IPS-18a (cell line): ENCODE measurements at regions not wholly inside any gene's neighbourhood (a gene's known extent, or its start where the extent isn't known, plus 50 kb on each side); places are given as distances from the start of the nearest gene placed in this dataset.
"Not testable (repeated sequence)": the region's sequence is repeated elsewhere in the genome, so short reads cannot be mapped to it uniquely, and the experiment has no call there.

Source experiments
- H3K27ac ChIP-seq: one replicate; pipeline ENCODE4 v1.5.1; 2013; ENCODE audit warnings: low read length
- H3K27me3 ChIP-seq: one replicate; pipeline ENCODE4 v1.6.1; 2013; ENCODE audit warnings: mild to moderate bottlenecking, low read length; ENCODE audit not compliant: control insufficient read depth, insufficient read depth
- H3K36me3 ChIP-seq: one replicate; pipeline ENCODE4 v1.6.1; 2013; ENCODE audit warnings: low read depth, low read length; ENCODE audit not compliant: control insufficient read depth
- H3K4me1 ChIP-seq: one replicate; pipeline ENCODE4 v1.6.1; 2013; ENCODE audit warnings: low read depth, low read length; ENCODE audit not compliant: control insufficient read depth
- H3K4me3 ChIP-seq: one replicate; pipeline ENCODE4 v1.5.1; 2013; ENCODE audit warnings: low read length
- H3K9ac ChIP-seq: one replicate; pipeline ENCODE4 v1.6.1; 2013; ENCODE audit warnings: mild to moderate bottlenecking, low read length, moderate library complexity
- H3K9me3 ChIP-seq: one replicate; pipeline ENCODE4 v1.6.1; 2013; ENCODE audit warnings: low read depth, low read length; ENCODE audit not compliant: control insufficient read depth

GRCh38 chr1:73205294-73205973 lies 923.1 kb upstream of the NEGR1 start:
- H3K36me3 ChIP-seq: no peaks in the 10 kb centered on the region
- H3K9me3 ChIP-seq: no peaks in the 10 kb centered on the region
- no peak overlapping the region for H3K9ac ChIP-seq
- H3K4me3 ChIP-seq: no peak overlapping the region
- H3K27ac ChIP-seq: no peak overlapping the region
- H3K27me3 ChIP-seq: no peaks in the 10 kb centered on the region
- no peaks in the 10 kb centered on the region for H3K4me1 ChIP-seq

- H3K9ac ChIP-seq: no peak overlapping the region
- H3K4me1 ChIP-seq: no peaks in the 10 kb centered on the region
- H3K36me3 ChIP-seq: no peaks in the 10 kb centered on the region
- no peaks in the 10 kb centered on the region for H3K27me3 ChIP-seq
- no peaks in the 10 kb centered on the region for H3K9me3 ChIP-seq
- no peak overlapping the region for H3K27ac ChIP-seq
- H3K4me3 ChIP-seq: no peak overlapping the region
Observed at GRCh38 chr1:73197972-73198371, 915.6 kb upstream of the NEGR1 start.

- Histone ChIP-seq H3K4me1 (no peaks in the 10 kb centered on the region), H3K9ac (no peak overlapping the region), H3K27me3 (no peaks in the 10 kb centered on the region), H3K9me3 (no peaks in the 10 kb centered on the region), H3K4me3 (no peak overlapping the region), H3K36me3 (no peaks in the 10 kb centered on the region), H3K27ac (no peak overlapping the region)
Observed at GRCh38 chr1:73194965-73195364, 912.6 kb upstream of the NEGR1 start.

GRCh38 chr1:73183581-73183980 lies 901.2 kb upstream of the NEGR1 start:
- H3K27me3 ChIP-seq, H3K9me3 ChIP-seq, H3K4me3 ChIP-seq, H3K9ac ChIP-seq, H3K4me1 ChIP-seq, H3K36me3 ChIP-seq, H3K27ac ChIP-seq: not testable (repeated sequence)

- Histone ChIP-seq H3K4me3 (no peak overlapping the region), H3K36me3 (no peaks in the 10 kb centered on the region), H3K9ac (no peak overlapping the region), H3K4me1 (peaks cover 5% of the 10 kb centered on the region), H3K27ac (no peak overlapping the region), H3K9me3 (no peaks in the 10 kb centered on the region), H3K27me3 (no peaks in the 10 kb centered on the region)
Observed at GRCh38 chr1:73181190-73181540, 898.8 kb upstream of the NEGR1 start.

GRCh38 chr1:73180397-73181189 lies 898.3 kb upstream of the NEGR1 start:
- peaks cover 5% of the 10 kb centered on the region for H3K4me1 ChIP-seq
- H3K36me3 ChIP-seq: no peaks in the 10 kb centered on the region
- H3K9me3 ChIP-seq: no peaks in the 10 kb centered on the region
- H3K27me3 ChIP-seq: no peaks in the 10 kb centered on the region
- H3K4me3 ChIP-seq: no peak overlapping the region
- no peak overlapping the region for H3K9ac ChIP-seq
- no peak overlapping the region for H3K27ac ChIP-seq

- Histone ChIP-seq H3K4me3 (no peak overlapping the region), H3K27ac (no peak overlapping the region), H3K4me1 (peaks cover 5% of the 10 kb centered on the region), H3K9ac (no peak overlapping the region), H3K9me3 (no peaks in the 10 kb centered on the region), H3K36me3 (no peaks in the 10 kb centered on the region), H3K27me3 (no peaks in the 10 kb centered on the region)
Observed at GRCh38 chr1:73176902-73177301, 894.6 kb upstream of the NEGR1 start.

- no peaks in the 10 kb centered on the region for H3K4me1 ChIP-seq
- H3K27me3 ChIP-seq: no peaks in the 10 kb centered on the region
- no peak overlapping the region for H3K9ac ChIP-seq
- no peaks in the 10 kb centered on the region for H3K36me3 ChIP-seq
- H3K27ac ChIP-seq: no peak overlapping the region
- no peaks in the 10 kb centered on the region for H3K9me3 ChIP-seq
- no peak overlapping the region for H3K4me3 ChIP-seq
Observed at GRCh38 chr1:73167009-73167657, 884.8 kb upstream of the NEGR1 start.

GRCh38 chr1:73162564-73162963 lies 880.2 kb upstream of the NEGR1 start:
- H3K9me3 ChIP-seq: no peaks in the 10 kb centered on the region
- no peak overlapping the region for H3K4me3 ChIP-seq
- H3K4me1 ChIP-seq: no peaks in the 10 kb centered on the region
- no peaks in the 10 kb centered on the region for H3K27me3 ChIP-seq
- no peaks in the 10 kb centered on the region for H3K36me3 ChIP-seq
- H3K27ac ChIP-seq: no peak overlapping the region
- H3K9ac ChIP-seq: no peak overlapping the region

- no peaks in the 10 kb centered on the region for H3K9me3 ChIP-seq
- no peak overlapping the region for H3K9ac ChIP-seq
- no peak overlapping the region for H3K4me3 ChIP-seq
Observed at GRCh38 chr1:73161418-73161817, 879.1 kb upstream of the NEGR1 start.

GRCh38 chr1:73160759-73161158 lies 878.4 kb upstream of the NEGR1 start:
- no peaks in the 10 kb centered on the region for H3K9me3 ChIP-seq
- no peaks in the 10 kb centered on the region for H3K36me3 ChIP-seq
- H3K9ac ChIP-seq: no peak overlapping the region
- no peaks in the 10 kb centered on the region for H3K4me1 ChIP-seq
- no peak overlapping the region for H3K27ac ChIP-seq
- no peaks in the 10 kb centered on the region for H3K27me3 ChIP-seq
- no peak overlapping the region for H3K4me3 ChIP-seq

More at GRCh38 chr1:73161418-73161817, 879.1 kb upstream of the NEGR1 start:
- H3K36me3 ChIP-seq: no peaks in the 10 kb centered on the region
- no peaks in the 10 kb centered on the region for H3K4me1 ChIP-seq
- no peaks in the 10 kb centered on the region for H3K27me3 ChIP-seq
- H3K27ac ChIP-seq: no peak overlapping the region
